ENCODE measurements at regions not wholly inside any gene's neighbourhood (a gene's known extent, or its start where the extent isn't known, plus 50 kb on each side); places are given as distances from the start of the nearest gene placed in this dataset.

DNA sequence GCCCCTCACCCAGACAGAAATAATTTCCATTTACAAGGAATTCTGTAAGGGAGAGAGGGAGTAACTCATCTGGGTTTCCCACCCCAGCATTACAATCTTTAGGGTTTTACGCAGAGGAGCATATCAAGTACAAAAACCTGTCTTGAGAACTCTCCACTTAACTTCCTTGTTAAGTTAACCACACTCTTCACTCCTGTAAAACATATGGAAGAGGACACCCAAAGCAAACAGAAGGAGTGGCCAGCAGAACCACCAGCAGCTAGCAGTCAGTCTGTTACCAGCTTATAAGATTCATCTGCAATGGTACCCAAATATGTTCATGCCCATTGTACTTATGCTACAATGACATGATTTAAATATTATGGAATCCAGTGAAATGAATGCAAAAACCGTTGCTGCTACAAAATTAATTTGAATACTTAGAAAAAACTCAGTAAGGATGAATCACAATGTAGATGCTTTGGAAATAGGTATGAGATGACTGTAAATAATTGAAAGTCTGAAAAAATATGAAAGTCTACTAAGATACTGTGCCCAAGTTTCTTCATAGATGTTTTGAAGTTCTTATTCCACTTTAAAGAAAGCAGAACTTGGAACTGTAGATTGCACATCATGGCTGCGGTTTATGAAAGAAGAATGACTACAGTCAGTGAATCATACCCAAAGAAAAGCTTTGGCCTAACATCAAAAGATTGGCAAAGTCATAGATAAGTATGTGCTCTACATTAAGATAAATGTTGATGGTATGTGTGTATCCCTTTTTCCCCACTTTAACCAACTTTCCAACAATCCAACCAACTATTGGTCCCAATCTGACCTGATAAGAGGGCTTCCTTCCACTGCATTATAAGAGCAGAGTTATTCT, 233.6 kb downstream of the ACTL7B start:
- H3K27ac ChIP-seq = peak overlapping the region; percentile 44
- DNase-seq (ENCODE audit: low read depth, low spot score) = no peak

DNA sequence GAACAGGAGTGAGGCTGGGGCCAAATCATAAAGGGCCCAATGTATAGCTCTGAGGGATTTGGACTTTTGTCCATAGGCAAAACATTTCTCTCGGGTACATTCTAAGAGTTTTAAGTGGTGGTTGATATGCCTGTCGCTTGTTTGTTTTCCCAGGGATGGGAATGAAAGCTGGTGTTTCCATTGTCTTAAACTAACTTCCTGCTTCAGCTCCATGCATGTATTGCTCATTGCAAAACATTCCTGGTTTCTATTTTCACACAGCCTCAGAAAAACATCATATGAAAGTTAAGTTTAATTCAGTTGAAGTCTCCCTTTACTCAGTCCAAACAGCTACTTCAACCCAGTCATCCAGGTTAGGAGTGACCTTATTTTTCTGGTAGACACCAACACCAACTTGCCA, 235.0 kb downstream of the ACTL7B start:
- no peak for DNase-seq (ENCODE audit: low read depth, low spot score)
- H3K27ac ChIP-seq = peak overlapping the region; percentile 13

DNA sequence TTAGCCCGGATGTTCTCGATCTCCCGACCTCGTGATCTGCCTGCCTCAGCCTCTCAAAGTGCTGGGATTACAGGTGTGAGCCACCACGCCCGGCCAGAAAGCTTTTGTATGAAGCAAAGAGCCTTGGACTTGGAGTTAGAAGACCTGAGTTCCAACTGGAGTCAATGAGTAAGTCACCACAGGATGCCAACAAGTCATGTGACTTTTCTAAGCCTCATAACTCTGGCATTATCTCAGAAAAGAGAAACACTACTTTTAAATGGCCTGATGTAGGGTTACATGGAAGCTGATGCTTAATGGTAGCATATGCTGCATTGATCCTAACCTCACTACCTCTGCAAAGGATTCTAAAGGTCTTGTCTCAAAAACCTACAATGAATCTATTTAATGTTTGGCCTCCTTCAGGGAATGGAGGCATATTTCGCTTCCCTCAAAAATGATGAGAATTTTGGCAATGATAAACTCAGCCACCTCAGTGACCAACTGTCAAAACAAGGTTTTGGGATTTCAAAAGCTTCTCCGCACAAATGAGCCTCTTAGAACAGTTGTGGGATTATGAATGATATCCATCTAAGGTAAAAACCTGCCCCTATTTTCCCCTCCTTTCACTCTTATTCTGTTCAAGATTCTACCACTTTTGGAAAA, 236.8 kb downstream of the ACTL7B start:
- no peak for DNase-seq (ENCODE audit: low read depth, low spot score)
- no peak overlapping the region for H3K27ac ChIP-seq

DNA sequence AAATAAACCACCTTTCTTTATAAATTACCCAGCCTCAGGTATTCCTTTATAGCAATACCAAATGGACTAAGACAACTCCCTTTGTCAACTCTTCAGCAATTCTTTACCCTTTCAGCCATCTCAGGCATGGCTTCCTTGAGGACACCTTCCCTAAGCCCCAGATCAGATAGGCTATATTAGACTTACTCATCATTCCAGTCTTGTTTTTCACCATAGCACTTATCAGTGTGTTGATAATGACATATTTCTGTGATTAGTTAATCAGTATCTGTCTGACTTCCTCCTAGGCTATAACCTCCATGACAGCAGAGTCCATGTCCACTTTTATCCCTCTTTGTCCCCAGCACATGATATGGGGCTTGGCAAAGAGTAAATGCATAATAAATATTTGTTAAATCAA, 238.1 kb downstream of the ACTL7B start:
- H3K27ac ChIP-seq = peak overlapping the region; percentile 16
- no peak for DNase-seq (ENCODE audit: low read depth, low spot score)

DNA sequence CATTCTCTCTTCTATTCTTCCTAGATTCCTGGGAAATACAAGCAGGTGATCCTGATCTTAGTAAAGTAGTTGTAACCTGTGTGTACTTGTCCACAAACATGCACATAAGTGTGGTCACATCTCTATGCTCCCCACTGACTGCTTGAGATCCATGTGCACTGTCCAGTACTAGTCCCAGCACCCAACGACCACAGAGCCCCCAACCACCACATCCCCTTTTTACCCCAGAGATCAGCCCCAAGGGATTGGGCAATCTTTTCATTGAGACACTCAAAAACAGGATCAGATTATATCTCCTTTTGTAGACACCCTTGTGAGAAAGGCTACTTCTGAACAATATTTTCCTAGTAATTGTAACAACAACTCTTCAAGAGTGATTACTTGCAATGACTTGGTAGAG, 240.6 kb downstream of the ACTL7B start:
- H3K27ac ChIP-seq = no peak overlapping the region
- DNase-seq (ENCODE audit: low read depth, low spot score) = no peak

DNA sequence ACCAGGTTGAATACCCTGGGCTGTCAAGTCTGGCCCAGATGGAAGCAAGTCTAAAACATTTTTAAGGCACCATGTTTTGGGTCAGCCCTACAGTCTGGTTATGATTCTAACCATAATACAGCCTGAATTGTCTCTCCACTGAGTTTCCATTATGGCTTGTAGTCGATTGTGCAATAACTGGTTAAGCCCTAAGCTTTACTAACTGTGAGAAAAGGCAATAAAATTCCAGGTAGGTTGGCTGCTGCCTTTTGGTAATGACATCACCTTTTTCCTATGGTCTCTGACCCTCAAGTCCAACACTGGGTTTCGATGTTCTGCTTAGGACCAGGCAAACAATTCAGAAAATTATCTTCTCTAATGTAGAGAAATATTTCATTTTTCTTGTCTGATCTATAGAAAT, 243.3 kb downstream of the ACTL7B start:
- H3K27ac ChIP-seq = no peak overlapping the region
- DNase-seq (ENCODE audit: low read depth, low spot score) = no peak

DNA sequence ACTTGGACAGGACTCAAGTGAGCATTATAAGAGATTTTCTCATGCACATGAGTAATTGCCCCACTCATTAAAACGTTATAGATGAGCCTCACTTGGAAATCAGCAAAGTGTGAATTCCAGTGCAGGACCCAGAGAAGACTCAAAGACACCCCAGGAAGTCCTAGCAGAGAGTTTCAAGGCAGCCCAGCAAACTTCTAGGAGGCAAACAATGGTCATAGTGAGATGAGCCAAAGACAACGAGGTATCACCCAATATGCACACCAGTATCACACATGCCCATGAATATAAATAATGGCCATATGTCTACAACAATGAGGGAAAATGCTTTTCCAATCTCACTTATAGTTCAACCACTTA, 245.9 kb downstream of the ACTL7B start:
- peak overlapping the region; percentile 39 for H3K27ac ChIP-seq
- no peak for DNase-seq (ENCODE audit: low read depth, low spot score)

DNA sequence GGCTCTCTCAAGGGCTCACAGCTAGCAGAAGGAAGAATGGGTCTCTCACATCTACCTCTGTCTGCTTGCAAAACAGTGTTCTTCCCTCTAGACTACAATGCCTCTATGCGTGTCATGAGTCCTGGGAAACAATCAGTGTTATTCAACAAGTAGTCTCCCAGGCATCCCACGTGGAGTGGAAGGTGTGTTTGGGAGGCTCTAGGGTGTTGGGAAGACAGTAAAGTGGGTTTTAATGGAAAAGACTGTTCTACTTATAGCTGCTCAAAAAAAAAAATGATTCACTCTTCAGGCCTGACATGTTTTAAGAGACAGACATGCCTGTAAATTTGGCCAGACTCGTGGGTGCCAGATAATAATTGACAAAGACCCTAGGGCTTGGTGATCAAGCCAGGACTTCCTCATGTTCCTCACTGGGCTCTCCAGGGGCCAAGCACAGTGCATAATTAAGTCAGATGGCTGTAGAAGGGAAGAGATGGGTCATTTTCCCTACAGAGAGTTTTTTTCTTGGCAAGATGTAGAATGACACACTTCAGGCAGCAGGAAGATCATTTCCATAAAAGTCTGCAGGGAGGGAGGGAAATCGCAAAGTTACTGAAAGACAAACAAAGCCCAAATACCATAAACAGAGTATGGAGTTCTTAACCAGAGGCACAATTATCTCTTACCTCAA, 246.4 kb downstream of the ACTL7B start:
- H3K27ac ChIP-seq = peak overlapping the region; percentile 39
- peak; percentile 57 for DNase-seq (ENCODE audit: low read depth, low spot score)

DNA sequence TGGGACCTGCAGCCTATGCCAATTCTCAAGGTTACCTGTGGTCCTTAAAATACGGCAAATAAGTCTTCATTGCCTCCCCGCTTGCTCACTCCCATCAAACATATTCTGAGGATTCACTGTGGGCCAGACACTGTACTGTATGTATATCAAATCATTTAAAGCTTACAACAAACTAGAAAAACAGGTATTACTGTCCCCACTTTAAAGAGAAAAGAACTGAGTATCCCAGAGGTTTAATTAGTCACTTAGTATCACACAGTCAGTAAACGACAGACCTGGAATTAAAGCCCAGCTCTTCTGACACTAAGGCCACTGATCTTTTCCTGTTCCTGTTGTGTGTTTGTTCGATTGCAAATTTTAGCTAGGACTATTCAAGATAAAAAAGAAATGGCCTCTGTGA, 248.2 kb downstream of the ACTL7B start:
- no peak overlapping the region for H3K27ac ChIP-seq
- DNase-seq (ENCODE audit: low read depth, low spot score) = no peak

DNA sequence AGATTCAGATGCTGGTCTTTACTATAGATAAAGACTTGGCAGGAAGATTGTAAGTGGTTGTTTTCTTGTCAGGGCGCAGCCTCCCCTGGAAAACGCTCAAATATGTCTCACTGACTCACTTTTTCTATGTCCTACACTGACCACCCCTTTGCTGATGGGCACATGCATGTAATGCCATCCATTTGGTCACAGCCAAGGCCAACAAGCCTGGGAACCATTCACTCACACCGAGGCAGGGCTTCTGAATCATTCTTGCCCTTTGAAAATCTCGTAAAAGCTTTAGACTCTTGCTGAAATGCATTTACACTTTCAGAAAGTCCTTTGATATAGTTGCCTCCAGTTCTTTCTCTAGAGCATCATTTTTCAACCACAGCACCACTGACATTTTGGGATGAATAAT, 249.4 kb downstream of the ACTL7B start:
- DNase-seq (ENCODE audit: low read depth, low spot score) = no peak

DNA sequence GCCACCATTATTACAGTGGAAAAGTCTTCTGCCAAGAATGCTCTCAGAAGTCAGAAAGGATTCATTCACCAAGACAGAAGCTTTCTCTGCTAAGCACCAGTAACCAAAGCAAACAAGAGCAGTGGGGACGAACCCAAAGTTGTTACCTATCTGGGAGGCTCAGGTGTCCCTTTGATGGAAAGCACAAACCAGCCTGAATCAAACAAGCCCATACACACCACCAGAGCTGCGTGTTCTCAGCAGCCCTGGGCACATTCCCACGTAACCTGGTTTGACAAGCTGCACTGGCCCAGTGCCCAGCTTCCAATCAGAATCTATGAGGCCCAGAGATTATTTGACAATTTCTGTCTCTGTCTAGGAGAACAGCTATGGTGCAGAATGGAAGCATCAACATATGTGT, 252.6 kb downstream of the ACTL7B start:
- H3K27ac ChIP-seq = peak overlapping the region; percentile 47
- peak; percentile 87 for DNase-seq (ENCODE audit: low read depth, low spot score)

More for the DNA sequence above, 249.4 kb downstream of the ACTL7B start:
- no peak overlapping the region for H3K27ac ChIP-seq

DNA sequence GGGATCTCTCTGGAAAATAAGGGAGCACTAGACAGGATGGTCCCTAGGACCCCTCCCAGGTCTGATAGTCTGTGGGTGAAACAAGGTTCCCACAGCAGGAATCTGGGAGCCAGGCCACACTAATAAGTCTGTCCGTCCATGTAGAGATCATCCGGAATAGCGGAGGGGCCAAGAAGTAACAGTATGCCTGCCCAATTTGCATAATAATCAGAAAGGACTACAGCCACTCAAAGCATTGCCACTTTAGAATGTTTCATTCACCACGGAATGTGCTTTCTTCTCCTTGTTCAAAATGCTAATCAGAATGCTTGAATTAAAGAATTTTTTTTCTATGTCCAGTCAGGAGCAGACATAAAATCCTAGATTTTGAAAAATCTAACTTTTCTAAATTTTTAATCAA, 254.9 kb downstream of the ACTL7B start:
- H3K27ac ChIP-seq = no peak overlapping the region

DNA sequence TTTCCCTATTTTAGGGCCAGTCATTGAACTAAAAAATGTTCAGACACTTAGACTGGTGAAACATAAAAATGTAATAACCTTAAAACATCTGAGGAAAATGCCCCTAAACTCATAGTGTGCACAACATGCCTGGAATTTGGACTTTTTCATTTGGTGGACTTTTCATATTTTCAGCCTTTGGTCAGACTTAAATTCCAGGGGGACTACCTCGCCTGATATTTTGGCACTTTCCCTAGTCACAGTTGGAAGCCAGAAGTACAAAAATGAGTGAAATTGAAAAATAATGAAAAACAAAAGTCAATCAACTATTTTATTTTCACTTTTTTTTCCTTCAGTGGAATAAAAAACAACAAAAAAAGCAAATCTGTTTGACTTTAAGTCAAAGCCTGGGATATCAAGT, 256.2 kb downstream of the ACTL7B start:
- H3K27ac ChIP-seq = no peak overlapping the region
- no peak for DNase-seq (ENCODE audit: low read depth, low spot score)

More for the DNA sequence above, 254.9 kb downstream of the ACTL7B start:
- DNase-seq (ENCODE audit: low read depth, low spot score) = no peak

DNA sequence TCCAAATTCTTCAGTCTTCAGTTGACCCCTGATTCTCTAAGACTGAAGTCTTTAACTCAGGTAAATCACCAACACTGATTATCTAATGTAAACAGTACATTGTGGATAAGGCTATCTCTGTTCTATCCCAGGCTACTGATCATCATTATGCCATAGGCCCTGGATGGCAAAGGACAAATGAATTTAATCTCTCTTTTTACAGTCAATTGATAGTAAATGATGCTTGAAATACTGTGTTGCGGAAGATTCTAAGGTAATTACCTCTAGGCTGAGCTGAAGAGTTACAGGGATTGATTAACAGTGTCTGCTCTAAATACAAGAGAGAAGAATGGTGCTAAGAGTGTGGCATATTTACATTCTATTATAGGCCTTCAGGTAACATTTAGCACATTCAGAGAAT, 264.7 kb downstream of the ACTL7B start:
- DNase-seq (ENCODE audit: low read depth, low spot score) = no peak

DNA sequence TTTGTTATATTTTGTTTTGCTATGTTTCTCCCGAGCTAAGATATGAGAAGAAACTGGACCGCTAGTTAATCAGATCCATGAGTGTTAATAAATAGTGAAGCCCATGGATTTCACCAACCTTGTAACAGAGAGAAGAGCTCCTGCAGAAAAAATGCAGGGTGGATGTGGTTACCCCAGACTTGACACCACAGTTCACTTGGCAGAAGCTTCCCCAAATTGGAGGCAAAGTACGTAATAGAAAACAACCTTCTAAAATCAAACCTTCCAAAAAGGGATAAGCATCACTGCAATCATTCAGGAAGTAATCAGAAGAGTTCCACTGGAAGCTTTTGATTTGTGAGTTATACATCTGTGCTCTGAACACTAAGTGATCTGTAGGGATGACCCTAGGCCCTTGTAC, 267.5 kb downstream of the ACTL7B start:
- no peak overlapping the region for H3K27ac ChIP-seq
- DNase-seq (ENCODE audit: low read depth, low spot score) = no peak

More for the DNA sequence above, 264.7 kb downstream of the ACTL7B start:
- no peak overlapping the region for H3K27ac ChIP-seq

DNA sequence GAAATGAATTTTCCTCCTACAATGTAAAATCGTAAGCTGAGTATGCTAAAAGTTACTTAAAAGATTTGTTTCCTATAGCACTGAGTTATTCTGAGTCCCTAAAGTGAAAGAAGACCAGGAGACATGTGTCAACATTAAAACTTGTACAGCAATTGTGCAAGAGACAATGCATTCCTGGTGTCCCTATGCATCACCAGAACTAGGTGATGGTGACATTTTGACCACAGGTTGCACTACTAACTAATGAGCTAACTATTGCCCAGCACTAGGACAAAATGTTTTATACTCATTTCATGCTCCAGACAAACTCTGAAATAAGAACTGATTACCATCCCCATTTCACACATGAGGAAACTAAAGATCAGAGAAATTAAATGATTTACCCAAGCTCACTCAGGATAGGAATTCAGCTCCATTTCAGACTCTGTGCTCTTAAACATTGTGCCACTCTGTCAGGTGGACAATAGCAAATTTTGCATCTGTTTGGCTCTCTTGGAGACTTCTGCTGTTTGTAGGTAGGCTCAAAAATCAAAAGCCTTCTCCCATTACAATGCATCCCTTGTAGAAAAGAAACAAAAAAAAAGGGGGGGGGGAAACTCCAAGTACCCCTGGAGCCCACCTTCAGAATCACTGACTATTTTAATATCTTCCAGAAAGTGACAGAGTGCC, 269.2 kb downstream of the ACTL7B start:
- DNase-seq (ENCODE audit: low read depth, low spot score) = peak; percentile 10
- H3K27ac ChIP-seq = peak overlapping the region; percentile 40

DNA sequence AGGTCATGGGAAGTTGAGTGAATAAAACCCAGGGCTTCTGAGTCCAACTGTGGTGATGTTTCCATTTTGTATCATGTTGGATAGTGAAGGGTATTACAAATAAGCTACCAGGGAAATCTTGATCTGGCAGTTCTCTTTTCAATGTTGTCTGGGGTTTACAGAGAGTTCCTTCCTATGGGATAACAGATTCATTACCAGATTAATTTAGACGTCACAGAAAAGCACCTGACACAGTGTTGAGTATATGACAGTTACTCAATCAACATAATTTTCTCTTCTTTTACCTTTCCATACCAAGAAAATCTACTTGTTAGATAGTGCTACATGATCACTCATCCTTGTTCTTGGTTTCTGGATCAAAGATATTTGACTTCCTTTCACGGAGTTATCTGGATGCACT, 270.9 kb downstream of the ACTL7B start:
- H3K27ac ChIP-seq = no peak overlapping the region
- no peak for DNase-seq (ENCODE audit: low read depth, low spot score)

DNA sequence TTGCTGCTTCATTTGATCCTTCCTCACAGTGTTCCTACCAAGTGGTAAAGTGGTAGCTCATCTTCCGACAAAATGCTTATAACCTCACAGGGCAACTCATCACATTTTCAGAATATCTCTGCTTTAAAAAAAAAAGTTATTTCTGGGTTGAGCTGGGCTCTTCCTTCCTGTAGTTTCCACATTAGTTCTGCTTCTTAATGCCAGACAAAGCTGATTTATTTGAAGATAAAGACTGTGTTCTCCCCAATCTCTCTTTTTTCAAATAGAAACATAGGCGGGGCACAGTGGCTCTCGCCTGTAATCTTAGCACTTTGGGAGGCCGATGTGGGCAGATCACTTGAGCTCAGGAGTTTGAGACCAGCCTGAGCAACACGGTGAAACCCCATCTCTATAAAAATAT, 273.1 kb downstream of the ACTL7B start:
- no peak for DNase-seq (ENCODE audit: low read depth, low spot score)
- H3K27ac ChIP-seq = no peak overlapping the region

DNA sequence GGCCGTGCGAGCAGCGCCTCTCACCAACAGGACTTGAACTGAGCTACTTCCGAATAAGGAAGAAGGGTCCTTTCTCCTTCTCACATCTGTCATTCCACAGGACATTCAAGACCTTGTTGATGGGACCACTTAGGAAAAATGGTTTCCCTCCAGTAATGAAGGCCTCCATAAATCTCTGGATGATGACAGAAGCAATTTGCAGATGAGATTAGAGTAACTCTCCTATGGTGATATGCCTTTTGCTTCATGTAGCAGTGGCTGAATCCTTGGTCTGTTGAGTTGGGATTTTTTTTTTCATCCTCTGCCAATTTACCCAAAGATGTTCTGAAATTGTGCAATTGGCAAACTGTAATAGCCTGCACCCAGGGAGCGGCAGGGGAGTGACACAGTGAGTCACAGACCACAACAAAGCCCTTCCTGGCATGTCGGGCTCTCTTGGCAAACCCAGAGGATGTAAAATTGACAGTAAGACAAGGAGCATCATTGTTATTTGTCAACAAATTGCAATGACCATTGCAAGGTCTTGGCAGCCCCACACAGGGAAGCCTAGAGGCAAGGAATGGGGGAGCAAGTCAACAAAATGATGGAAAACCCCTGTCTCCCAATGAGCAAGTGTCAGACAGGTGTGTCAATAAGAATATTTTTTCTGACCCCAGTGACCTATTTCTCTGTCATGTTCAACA, 275.9 kb downstream of the ACTL7B start:
- H3K27ac ChIP-seq = peak overlapping the region; percentile 45
- DNase-seq (ENCODE audit: low read depth, low spot score) = peak; percentile 84

DNA sequence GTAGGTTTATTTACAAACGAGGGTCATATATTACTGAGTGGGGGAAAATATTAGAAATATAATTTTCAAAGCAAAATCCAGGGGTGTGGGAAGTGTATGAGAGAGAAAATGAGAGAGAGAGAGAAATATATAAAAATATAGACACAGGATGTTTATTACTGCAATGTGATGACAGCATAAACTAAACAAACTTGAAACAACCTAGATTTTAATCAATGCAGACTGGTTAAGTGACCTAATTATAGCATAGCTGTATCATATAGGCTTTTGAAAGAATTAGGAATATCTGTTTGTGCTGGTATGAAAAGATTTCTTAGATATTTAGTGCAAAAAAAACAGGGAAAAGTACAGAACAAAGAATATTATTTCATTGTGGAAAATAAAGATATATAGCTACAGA, 280.5 kb downstream of the ACTL7B start:
- DNase-seq (ENCODE audit: low read depth, low spot score) = no peak
- H3K27ac ChIP-seq = no peak overlapping the region

Data from epithelial cell of prostate (primary cell).